ENCODE measurements at regions not wholly inside any gene's neighbourhood (a gene's known extent, or its start where the extent isn't known, plus 50 kb on each side); places are given as distances from the start of the nearest gene placed in this dataset.

DNA sequence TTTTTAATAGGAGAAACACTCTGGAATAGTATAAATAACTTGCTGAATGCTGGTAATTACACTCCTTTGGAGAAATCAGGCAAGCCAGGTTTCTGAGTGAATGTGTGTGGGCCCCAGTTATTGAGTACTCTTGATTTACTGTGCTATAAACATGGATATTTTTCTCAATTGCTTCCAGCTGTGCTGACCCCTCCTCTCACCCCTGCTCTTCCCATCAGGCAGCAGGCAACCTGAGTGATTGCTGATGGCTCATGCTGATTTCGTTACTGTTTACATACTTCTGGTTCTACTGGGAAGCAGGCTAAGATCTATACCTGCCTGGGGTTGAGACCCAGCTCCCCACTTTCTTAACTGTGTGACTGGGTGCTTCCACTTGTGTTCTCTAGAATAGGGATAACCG is 68.5 kb downstream of the DHCR7 start:
- Mint-ChIP-seq H3K9me3 (ENCODE audit: insufficient read depth) (peaks cover 9% of the 10 kb centered on the region), H3K27ac (no peak overlapping the region), H3K4me1 (peaks cover 70% of the 10 kb centered on the region), H3K4me3 (no peak overlapping the region), H3K27me3 (peaks cover 12% of the 10 kb centered on the region)
- DNase-seq (no peak), ATAC-seq (ENCODE audit: low read depth) (no peak)
- no peaks in the 10 kb centered on the region for H4K20me1 ChIP-seq (ENCODE audit: control insufficient read depth, insufficient read depth, low read length, poor library complexity, severe bottlenecking)
- peaks cover 57 to 69% of the 10 kb centered on the region in 2 donors for H3K4me1 ChIP-seq (ENCODE audit: control insufficient read depth in 2 of 2, insufficient read depth in 2 of 2, low read length in 2 of 2)
- WGBS (ENCODE audit: insufficient coverage): 40% methylated on average over 1 of the region's 2 CpGs
- no peak overlapping the region for H3K27ac ChIP-seq (ENCODE audit: low read length in 2 of 2)
- CTCF ChIA-PET: no interaction called here
- no peak overlapping the region for H3K4me3 ChIP-seq (ENCODE audit: control extremely low read depth in 1 of 5, extremely low read depth in 1 of 5, insufficient read depth in 1 of 5, low read depth in 2 of 5, low read length in 4 of 5)
- H3K27me3 ChIP-seq (replicated peaks in 1 of 4; ENCODE audit: control extremely low read depth in 1 of 4, control insufficient read depth in 3 of 4, insufficient read depth in 4 of 4, low read length in 3 of 4): no peaks in the 10 kb centered on the region
- H2AFZ ChIP-seq (ENCODE audit: insufficient read depth, low read depth, low read length, poor library complexity, severe bottlenecking): no peak overlapping the region
- H3K9me3 ChIP-seq (ENCODE audit: control extremely low read depth in 1 of 3, control insufficient read depth in 2 of 3, insufficient read depth in 1 of 3, low read length in 2 of 3): peaks cover 1 to 21% (median 6%) of the 10 kb centered on the region in 3 donors
- no peaks in the 10 kb centered on the region for H3K79me2 ChIP-seq (ENCODE audit: control insufficient read depth, insufficient read depth, low read length)
- no peak overlapping the region for H3K4me2 ChIP-seq (replicated peaks; ENCODE audit: low read depth, low read length, poor library complexity, severe bottlenecking)
- H3K36me3 ChIP-seq (replicated peaks in 1 of 2; ENCODE audit: control extremely low read depth in 1 of 2, control insufficient read depth in 1 of 2, extremely low read depth in 1 of 2, insufficient read depth in 2 of 2, low read length in 1 of 2): no peaks in the 10 kb centered on the region
- TF ChIP-seq EZH2 (IDR thresholded peaks at IDR 0.05; ENCODE audit: borderline replicate concordance, insufficient read depth, low read depth, low read length, poor library complexity, severe bottlenecking) (no peak), CTCF (IDR thresholded peaks at IDR 0.05) (no peak)
- POLR2A ChIA-PET: no interaction called here
- intact Hi-C loops (cut with micrococcal nuclease): loop anchor here (10.0 kb wide), 1 partner anchor 125 kb away; the partner anchor contains the start of gene SHANK2
- no peak overlapping the region for H3K9ac ChIP-seq (ENCODE audit: low read length)

GRCh38 chr11:71373791-71374454 is 74.3 kb downstream of the DHCR7 start:
- Mint-ChIP-seq H3K27me3 (peaks cover 20% of the 10 kb centered on the region), H3K4me1 (peaks cover 72% of the 10 kb centered on the region), H3K27ac (peak overlapping the region; percentile 62), H3K4me3 (peak overlapping the region; percentile 71), H3K9me3 (ENCODE audit: insufficient read depth) (peaks cover 8% of the 10 kb centered on the region)
- Histone ChIP-seq H3K9ac (ENCODE audit: low read length) (peak overlapping the region; percentile 60), H3K79me2 (ENCODE audit: control insufficient read depth, insufficient read depth, low read length) (no peaks in the 10 kb centered on the region), H3K4me1 (ENCODE audit: control insufficient read depth in 2 of 2, insufficient read depth in 2 of 2, low read length in 2 of 2) (peaks cover 62 to 70% of the 10 kb centered on the region in 2 donors), H3K36me3 (replicated peaks in 1 of 2; ENCODE audit: control extremely low read depth in 1 of 2, control insufficient read depth in 1 of 2, extremely low read depth in 1 of 2, insufficient read depth in 2 of 2, low read length in 1 of 2) (no peaks in the 10 kb centered on the region), H3K4me2 (replicated peaks; ENCODE audit: low read depth, low read length, poor library complexity, severe bottlenecking) (peak overlapping the region; percentile 80), H3K9me3 (ENCODE audit: control extremely low read depth in 1 of 3, control insufficient read depth in 2 of 3, insufficient read depth in 1 of 3, low read length in 2 of 3) (peaks cover 0 to 1% (median 0%) of the 10 kb centered on the region in 3 donors), H3K27me3 (replicated peaks in 1 of 4; ENCODE audit: control extremely low read depth in 1 of 4, control insufficient read depth in 3 of 4, insufficient read depth in 4 of 4, low read length in 3 of 4) (peaks cover 0 to 13% (median 5%) of the 10 kb centered on the region in 4 experiments), H4K20me1 (ENCODE audit: control insufficient read depth, insufficient read depth, low read length, poor library complexity, severe bottlenecking) (no peaks in the 10 kb centered on the region), H3K27ac (ENCODE audit: low read length in 2 of 2) (peak overlapping the region; percentile 56 to 67), H2AFZ (ENCODE audit: insufficient read depth, low read depth, low read length, poor library complexity, severe bottlenecking) (no peak overlapping the region), H3K4me3 (ENCODE audit: control extremely low read depth in 1 of 5, extremely low read depth in 1 of 5, insufficient read depth in 1 of 5, low read depth in 2 of 5, low read length in 4 of 5) (peak overlapping the region in 4 of 5 experiments; percentile 14 to 49 (median 35))
- no peak for TF ChIP-seq EZH2 (IDR thresholded peaks at IDR 0.05; ENCODE audit: borderline replicate concordance, insufficient read depth, low read depth, low read length, poor library complexity, severe bottlenecking)
- TF ChIP-seq CTCF (IDR thresholded peaks at IDR 0.05): no peak
- ATAC-seq (ENCODE audit: low read depth): peak; percentile 86
- ChIA-PET CTCF (interaction anchor here (0.6 to 1.3 kb wide), 2 partner anchors 11 to 121 kb away, joined by 3 to 5 read pairs; no protein-coding TSS in a partner anchor), POLR2A (no interaction called here)
- intact Hi-C loops (cut with micrococcal nuclease): loop anchor here (1.0 to 10.0 kb wide), 4 partner anchors 7 to 119 kb away; partner anchors contain the start of genes DHCR7 and SHANK2
- WGBS (ENCODE audit: insufficient coverage): 17% methylated on average over 6 of the region's 7 CpGs
- peak; percentile 72 for DNase-seq

All from B cell (primary cell).